DND-41 (cell line): ENCODE measurements at regions not wholly inside any gene's neighbourhood (a gene's known extent, or its start where the extent isn't known, plus 50 kb on each side); places are given as distances from the start of the nearest gene placed in this dataset.

ENCODE experiments used
- ATAC-seq: fragments of 200-7000 bp; cut with Tn5 transposase; 3 replicates; pipeline ENCODE4 v1.9.1; 2021; ENCODE audit warnings: low read depth; ENCODE audit not compliant: insufficient read depth
- DNase-seq: peaks from one replicate; pipeline ENCODE4 v3.0.0-alpha.2; 2020
- H2AFZ ChIP-seq: 2 replicates; pipeline ENCODE4 v1.6.0; 2012; ENCODE audit warnings: low read depth, low read length
- H3K27ac ChIP-seq: 2 replicates; pipeline ENCODE4 v1.5.1; 2012; ENCODE audit warnings: low read length, inconsistent platforms
- H3K27me3 ChIP-seq: fragments of 200-600 bp; sonication (generic); 2 replicates; pipeline ENCODE4 v1.6.0; 2012; ENCODE audit warnings: low read length, mild to moderate bottlenecking, inconsistent platforms; ENCODE audit not compliant: insufficient read depth, poor library complexity
- H3K36me3 ChIP-seq: 2 replicates; pipeline ENCODE4 v1.5.1; 2012; ENCODE audit warnings: low read length, inconsistent platforms; ENCODE audit not compliant: insufficient read depth
- H3K4me1 ChIP-seq: 2 replicates; pipeline ENCODE4 v1.5.1; 2012; ENCODE audit warnings: mild to moderate bottlenecking, low read length; ENCODE audit not compliant: insufficient read depth
- H3K4me2 ChIP-seq: 2 replicates; pipeline ENCODE4 v1.6.0; 2012; ENCODE audit warnings: mild to moderate bottlenecking, moderate library complexity, low read length, inconsistent platforms; ENCODE audit not compliant: insufficient read depth
- H3K4me3 ChIP-seq, 2 experiments: fragments of 200-600 bp in 1 of 2; shearing (Covaris generic) in 1 of 2; 2 replicates each; pipeline ENCODE4 v1.5.1; 2012 to 2016; ENCODE audit warnings: inconsistent platforms in 2 of 2, low read length in 2 of 2, mild to moderate bottlenecking in 2 of 2, low read depth in 1 of 2, moderate library complexity in 1 of 2
- H3K79me2 ChIP-seq: 2 replicates; pipeline ENCODE4 v1.6.0; 2012; ENCODE audit warnings: low read length, inconsistent platforms; ENCODE audit not compliant: insufficient read depth
- H3K9ac ChIP-seq: 2 replicates; pipeline ENCODE4 v1.6.0; 2012; ENCODE audit warnings: low read depth, mild to moderate bottlenecking, inconsistent platforms, low read length, moderate library complexity
- H3K9me3 ChIP-seq: 2 replicates; pipeline ENCODE4 v1.5.1; 2012; ENCODE audit warnings: low read length, moderate library complexity, mild to moderate bottlenecking, inconsistent platforms; ENCODE audit not compliant: insufficient read depth, severe bottlenecking
- H4K20me1 ChIP-seq: 2 replicates; pipeline ENCODE4 v1.6.0; 2012; ENCODE audit warnings: low read length; ENCODE audit not compliant: insufficient read depth
- EZH2 ChIP-seq: IDR thresholded peaks from 3 replicates; pipeline ENCODE4 v1.6.1; 2012; ENCODE audit warnings: borderline replicate concordance, low read depth, mild to moderate bottlenecking, moderate library complexity, low read length, inconsistent platforms; ENCODE audit not compliant: severe bottlenecking
- TF ChIP-seq, protein P1 (sequence below): IDR thresholded peaks from 2 replicates; pipeline ENCODE4 v1.5.1; 2012; ENCODE audit warnings: borderline replicate concordance, low read length, moderate library complexity, mild to moderate bottlenecking; ENCODE audit not compliant: poor library complexity, severe bottlenecking; ENCODE audit errors: extremely low read depth

DNA sequence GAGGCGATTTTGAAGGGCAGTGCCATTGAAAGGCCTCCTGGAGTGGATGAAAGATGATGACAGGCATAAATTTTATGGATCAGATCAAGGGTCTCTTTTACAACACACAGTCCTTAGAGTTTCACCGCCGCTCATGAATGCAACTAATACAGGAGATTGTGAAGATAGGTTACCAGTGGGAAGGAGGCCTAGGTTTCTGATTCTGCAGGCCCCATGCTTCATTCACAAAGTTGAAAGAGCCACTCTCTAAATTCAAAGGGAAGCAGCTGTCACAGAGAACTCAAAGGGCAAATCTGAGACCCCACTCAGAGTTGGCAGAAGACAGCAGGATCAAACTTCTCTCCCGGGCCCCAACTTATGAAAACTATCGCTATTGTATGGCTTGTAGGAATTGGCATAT lies 137.6 kb downstream of the MAP3K7 start:
- ATAC-seq (no peak), DNase-seq (no peak)

DNA sequence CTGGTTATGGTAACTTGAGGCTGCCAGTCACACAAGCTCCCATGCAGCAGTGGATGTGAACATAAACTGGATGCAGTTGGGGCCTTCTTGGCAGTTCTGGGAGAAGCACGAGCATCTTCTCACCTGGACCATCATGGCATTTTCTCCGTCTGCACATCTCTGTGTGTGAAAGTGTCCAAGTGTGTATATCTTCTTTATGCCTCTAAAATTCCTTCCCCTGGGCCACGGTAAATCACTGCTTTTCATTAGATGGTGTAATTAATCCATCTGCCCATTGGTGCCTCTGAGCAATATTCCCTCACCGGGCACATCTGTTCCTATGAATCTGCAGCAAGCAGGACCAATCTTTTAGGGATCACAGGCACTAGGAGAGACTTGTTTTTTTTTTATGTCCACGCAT lies 138.0 kb downstream of the MAP3K7 start:
- ATAC-seq (no peak), DNase-seq (no peak)
- Histone ChIP-seq H3K27ac (no peak overlapping the region), H3K4me2 (no peak overlapping the region), H3K9me3 (no peaks in the 10 kb centered on the region), H3K79me2 (no peaks in the 10 kb centered on the region), H4K20me1 (no peaks in the 10 kb centered on the region), H2AFZ (no peak overlapping the region), H3K4me3 (no peak overlapping the region), H3K9ac (no peak overlapping the region), H3K4me1 (peaks cover 6% of the 10 kb centered on the region; the same call in 1 of the 2 replicates), H3K27me3 (no peaks in the 10 kb centered on the region), H3K36me3 (no peaks in the 10 kb centered on the region)
- TF ChIP-seq, protein P1, sequence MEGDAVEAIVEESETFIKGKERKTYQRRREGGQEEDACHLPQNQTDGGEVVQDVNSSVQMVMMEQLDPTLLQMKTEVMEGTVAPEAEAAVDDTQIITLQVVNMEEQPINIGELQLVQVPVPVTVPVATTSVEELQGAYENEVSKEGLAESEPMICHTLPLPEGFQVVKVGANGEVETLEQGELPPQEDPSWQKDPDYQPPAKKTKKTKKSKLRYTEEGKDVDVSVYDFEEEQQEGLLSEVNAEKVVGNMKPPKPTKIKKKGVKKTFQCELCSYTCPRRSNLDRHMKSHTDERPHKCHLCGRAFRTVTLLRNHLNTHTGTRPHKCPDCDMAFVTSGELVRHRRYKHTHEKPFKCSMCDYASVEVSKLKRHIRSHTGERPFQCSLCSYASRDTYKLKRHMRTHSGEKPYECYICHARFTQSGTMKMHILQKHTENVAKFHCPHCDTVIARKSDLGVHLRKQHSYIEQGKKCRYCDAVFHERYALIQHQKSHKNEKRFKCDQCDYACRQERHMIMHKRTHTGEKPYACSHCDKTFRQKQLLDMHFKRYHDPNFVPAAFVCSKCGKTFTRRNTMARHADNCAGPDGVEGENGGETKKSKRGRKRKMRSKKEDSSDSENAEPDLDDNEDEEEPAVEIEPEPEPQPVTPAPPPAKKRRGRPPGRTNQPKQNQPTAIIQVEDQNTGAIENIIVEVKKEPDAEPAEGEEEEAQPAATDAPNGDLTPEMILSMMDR, result no peak
- no peak for TF ChIP-seq EZH2

More for the DNA sequence above, 137.6 kb downstream of the MAP3K7 start:
- Histone ChIP-seq H3K36me3 (no peaks in the 10 kb centered on the region), H3K4me3 (no peak overlapping the region), H3K4me1 (peaks cover 6% of the 10 kb centered on the region; the same call in 1 of the 2 replicates), H2AFZ (no peak overlapping the region), H3K9me3 (no peaks in the 10 kb centered on the region), H3K9ac (no peak overlapping the region), H4K20me1 (no peaks in the 10 kb centered on the region), H3K4me2 (no peak overlapping the region), H3K79me2 (no peaks in the 10 kb centered on the region), H3K27me3 (no peaks in the 10 kb centered on the region), H3K27ac (no peak overlapping the region)
- TF ChIP-seq, protein P1, result no peak
- TF ChIP-seq EZH2, result no peak

DNA sequence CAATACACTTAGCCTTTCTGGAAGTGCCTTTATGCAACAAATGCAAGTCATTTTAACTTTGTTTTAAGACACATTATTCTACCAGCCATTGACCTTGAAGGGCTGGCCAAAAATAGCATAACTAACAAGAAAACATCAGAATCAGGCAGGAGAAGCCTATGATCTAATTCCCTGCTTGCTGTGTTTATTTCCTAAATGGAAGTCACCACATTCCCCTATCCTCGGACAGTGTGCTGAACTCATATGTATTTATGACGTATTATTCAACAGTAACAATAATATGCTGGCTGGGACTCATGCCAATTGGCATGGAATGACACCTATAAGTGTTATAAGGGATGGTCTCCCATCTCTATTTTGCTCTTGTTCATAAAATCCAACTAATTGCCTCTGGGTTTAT lies 140.7 kb downstream of the MAP3K7 start:
- H3K9me3 ChIP-seq, result no peaks in the 10 kb centered on the region
- TF ChIP-seq, protein P1, result no peak
- no peak for TF ChIP-seq EZH2
- H3K79me2 ChIP-seq, result no peaks in the 10 kb centered on the region
- no peaks in the 10 kb centered on the region for H4K20me1 ChIP-seq
- peaks cover 6% of the 10 kb centered on the region; the same call in 1 of the 2 replicates for H3K4me1 ChIP-seq
- no peak overlapping the region for H2AFZ ChIP-seq
- H3K27ac ChIP-seq, result no peak overlapping the region
- DNase-seq, result no peak
- H3K4me3 ChIP-seq, result no peak overlapping the region
- no peaks in the 10 kb centered on the region for H3K36me3 ChIP-seq
- no peak for ATAC-seq
- H3K4me2 ChIP-seq, result no peak overlapping the region
- H3K27me3 ChIP-seq, result no peaks in the 10 kb centered on the region
- H3K9ac ChIP-seq, result no peak overlapping the region
